DND-41 (cell line): ENCODE measurements at regions not wholly inside any gene's neighbourhood (a gene's known extent, or its start where the extent isn't known, plus 50 kb on each side); places are given as distances from the start of the nearest gene placed in this dataset.

Experiments
- EZH2 ChIP-seq: IDR thresholded peaks from 3 replicates; pipeline ENCODE4 v1.6.1; 2012; ENCODE audit warnings: borderline replicate concordance, low read depth, mild to moderate bottlenecking, moderate library complexity, low read length, inconsistent platforms; ENCODE audit not compliant: severe bottlenecking
- TF ChIP-seq, protein P1 (sequence below): IDR thresholded peaks from 2 replicates; pipeline ENCODE4 v1.5.1; 2012; ENCODE audit warnings: borderline replicate concordance, low read length, moderate library complexity, mild to moderate bottlenecking; ENCODE audit not compliant: poor library complexity, severe bottlenecking; ENCODE audit errors: extremely low read depth

DNA sequence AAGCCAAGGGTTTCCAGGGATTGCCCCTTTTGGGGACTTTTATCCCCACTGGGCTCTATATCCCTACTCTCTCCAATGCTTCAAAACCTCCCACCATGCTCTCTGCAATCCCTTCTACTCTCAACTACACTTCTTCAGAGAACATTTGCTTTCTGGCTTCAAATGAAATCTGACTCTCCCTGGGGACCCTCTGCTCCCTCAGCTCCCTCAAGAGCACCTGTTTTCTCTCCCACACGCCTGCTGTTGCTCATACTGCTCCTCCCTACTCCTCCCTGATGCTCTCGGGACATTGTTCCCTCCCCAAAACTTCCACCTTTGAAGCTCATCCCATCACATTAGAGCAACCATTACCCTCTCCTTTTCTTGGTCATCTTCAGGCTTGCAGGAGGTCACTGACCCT is 344.9 kb downstream of the CDK5RAP2 start:
- TF ChIP-seq, protein P1, sequence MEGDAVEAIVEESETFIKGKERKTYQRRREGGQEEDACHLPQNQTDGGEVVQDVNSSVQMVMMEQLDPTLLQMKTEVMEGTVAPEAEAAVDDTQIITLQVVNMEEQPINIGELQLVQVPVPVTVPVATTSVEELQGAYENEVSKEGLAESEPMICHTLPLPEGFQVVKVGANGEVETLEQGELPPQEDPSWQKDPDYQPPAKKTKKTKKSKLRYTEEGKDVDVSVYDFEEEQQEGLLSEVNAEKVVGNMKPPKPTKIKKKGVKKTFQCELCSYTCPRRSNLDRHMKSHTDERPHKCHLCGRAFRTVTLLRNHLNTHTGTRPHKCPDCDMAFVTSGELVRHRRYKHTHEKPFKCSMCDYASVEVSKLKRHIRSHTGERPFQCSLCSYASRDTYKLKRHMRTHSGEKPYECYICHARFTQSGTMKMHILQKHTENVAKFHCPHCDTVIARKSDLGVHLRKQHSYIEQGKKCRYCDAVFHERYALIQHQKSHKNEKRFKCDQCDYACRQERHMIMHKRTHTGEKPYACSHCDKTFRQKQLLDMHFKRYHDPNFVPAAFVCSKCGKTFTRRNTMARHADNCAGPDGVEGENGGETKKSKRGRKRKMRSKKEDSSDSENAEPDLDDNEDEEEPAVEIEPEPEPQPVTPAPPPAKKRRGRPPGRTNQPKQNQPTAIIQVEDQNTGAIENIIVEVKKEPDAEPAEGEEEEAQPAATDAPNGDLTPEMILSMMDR, result no peak
- no peak for TF ChIP-seq EZH2
